Fibroblast of lung (primary cell): ENCODE measurements at regions not wholly inside any gene's neighbourhood (a gene's known extent, or its start where the extent isn't known, plus 50 kb on each side); places are given as distances from the start of the nearest gene placed in this dataset.

Source experiments
- DNase-seq, 2 donors: peaks; one replicate each; pipeline versions ENCODE4 v3.0.0 to v3.0.0-alpha.2; 2010; ENCODE audit warnings: low read depth in 2 of 2
- H2AFZ ChIP-seq: 2 replicates; pipeline ENCODE4 v1.5.1; 2012; ENCODE audit warnings: low read length, control low read depth, inconsistent platforms
- H3K27ac ChIP-seq: 2 replicates; pipeline ENCODE4 v1.5.1; 2011; ENCODE audit warnings: low read length, control low read depth; ENCODE audit not compliant: insufficient read depth
- H3K27me3 ChIP-seq: 2 replicates; pipeline ENCODE4 v1.5.1; 2011; ENCODE audit warnings: mild to moderate bottlenecking, low read length; ENCODE audit not compliant: control insufficient read depth, insufficient read depth
- H3K36me3 ChIP-seq: 2 replicates; pipeline ENCODE4 v1.5.1; 2011; ENCODE audit warnings: low read length; ENCODE audit not compliant: control insufficient read depth, insufficient read depth
- H3K4me1 ChIP-seq: 2 replicates; pipeline ENCODE4 v1.5.1; 2011; ENCODE audit warnings: low read length; ENCODE audit not compliant: control insufficient read depth, insufficient read depth; ENCODE audit errors: extremely low read depth
- H3K4me2 ChIP-seq: 2 replicates; pipeline ENCODE4 v1.5.1; 2011; ENCODE audit warnings: low read length, control low read depth; ENCODE audit not compliant: insufficient read depth; ENCODE audit errors: extremely low read depth
- H3K4me3 ChIP-seq, 4 experiments: fragments of 200-600 bp in 1 of 4; sonication (generic) in 1 of 4; replicated peaks in 1 of 4; 2 replicates each; pipeline ENCODE4 v1.5.1; 2011 to 2016; ENCODE audit warnings: low read length in 4 of 4, low read depth in 3 of 4, mild to moderate bottlenecking in 3 of 4, control low read depth in 2 of 4, inconsistent platforms in 1 of 4, mixed read lengths in 1 of 4; ENCODE audit not compliant: insufficient read depth in 1 of 4; ENCODE audit errors: control extremely low read depth in 1 of 4
- H3K79me2 ChIP-seq: 2 replicates; pipeline ENCODE4 v1.5.1; 2012; ENCODE audit warnings: mild to moderate bottlenecking, low read length, inconsistent platforms; ENCODE audit not compliant: control insufficient read depth, insufficient read depth
- H3K9ac ChIP-seq: 2 replicates; pipeline ENCODE4 v1.5.1; 2011; ENCODE audit warnings: mild to moderate bottlenecking, low read length, control low read depth; ENCODE audit not compliant: insufficient read depth
- H3K9me3 ChIP-seq: 2 replicates; pipeline ENCODE4 v1.5.1; 2012; ENCODE audit warnings: low read depth, low read length; ENCODE audit not compliant: control insufficient read depth, insufficient read depth
- H4K20me1 ChIP-seq: 2 replicates; pipeline ENCODE4 v1.5.1; 2011; ENCODE audit warnings: low read length; ENCODE audit not compliant: control insufficient read depth, insufficient read depth; ENCODE audit errors: extremely low read depth
- CTCF ChIP-seq, 2 donors: IDR thresholded peaks in 1 of 2; conservative IDR thresholded peaks in 1 of 2; 1 replicate in 1 of 2; 2 replicates in 1 of 2; pipeline ENCODE4 v1.5.1; 2011 to 2012; ENCODE audit warnings: low read length in 2 of 2, control low read depth in 1 of 2, inconsistent platforms in 1 of 2, low read depth in 1 of 2, mild to moderate bottlenecking in 1 of 2
- EZH2 ChIP-seq: IDR thresholded peaks from 2 replicates; pipeline ENCODE4 v1.5.1; 2012; ENCODE audit warnings: low read length, control low read depth, mild to moderate bottlenecking; ENCODE audit errors: missing control alignments

- peak; percentile 24 to 92 for DNase-seq
- Histone ChIP-seq H4K20me1 (no peaks in the 10 kb centered on the region), H3K4me1 (no peaks in the 10 kb centered on the region), H2AFZ (no peak overlapping the region), H3K79me2 (no peaks in the 10 kb centered on the region), H3K36me3 (no peaks in the 10 kb centered on the region), H3K4me2 (no peak overlapping the region), H3K9me3 (no peaks in the 10 kb centered on the region), H3K27ac (no peak overlapping the region), H3K27me3 (no peaks in the 10 kb centered on the region), H3K4me3 (no peak overlapping the region), H3K9ac (no peak overlapping the region)
- TF ChIP-seq EZH2 (no peak), CTCF (conservative IDR thresholded peaks at IDR 0.05 in 1 of 2, IDR thresholded peaks at IDR 0.05 in 1 of 2; ENCODE audit: low read depth in 1 of 2, low read length in 2 of 2) (no peak)
Measured at GRCh38 chr5:58085800-58086199, 374.1 kb downstream of the PLK2 start.

DNA sequence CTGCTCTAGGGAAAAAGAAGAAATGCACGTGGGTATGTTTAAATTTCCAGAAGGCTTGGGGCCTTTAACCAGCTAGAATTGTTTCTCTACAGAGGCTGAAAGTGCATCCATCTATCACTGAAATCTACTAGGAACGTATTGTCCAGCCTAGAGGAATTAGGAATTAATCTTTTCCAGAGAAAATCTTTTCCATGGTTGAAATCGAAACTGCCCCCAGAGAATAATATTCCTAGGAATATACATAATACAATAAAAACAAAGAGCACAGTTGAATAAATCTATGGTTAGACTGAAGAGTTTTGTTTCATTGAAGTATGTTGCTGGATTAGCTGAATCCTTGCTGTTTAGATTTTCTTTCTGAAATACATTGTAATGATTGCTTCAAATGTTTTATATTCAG, 378.5 kb downstream of the PLK2 start:
- Histone ChIP-seq H3K9ac (no peak overlapping the region), H2AFZ (no peak overlapping the region)
- TF ChIP-seq CTCF (conservative IDR thresholded peaks at IDR 0.05 in 1 of 2, IDR thresholded peaks at IDR 0.05 in 1 of 2; ENCODE audit: low read depth in 1 of 2, low read length in 2 of 2) (no peak), EZH2 (no peak)

DNA sequence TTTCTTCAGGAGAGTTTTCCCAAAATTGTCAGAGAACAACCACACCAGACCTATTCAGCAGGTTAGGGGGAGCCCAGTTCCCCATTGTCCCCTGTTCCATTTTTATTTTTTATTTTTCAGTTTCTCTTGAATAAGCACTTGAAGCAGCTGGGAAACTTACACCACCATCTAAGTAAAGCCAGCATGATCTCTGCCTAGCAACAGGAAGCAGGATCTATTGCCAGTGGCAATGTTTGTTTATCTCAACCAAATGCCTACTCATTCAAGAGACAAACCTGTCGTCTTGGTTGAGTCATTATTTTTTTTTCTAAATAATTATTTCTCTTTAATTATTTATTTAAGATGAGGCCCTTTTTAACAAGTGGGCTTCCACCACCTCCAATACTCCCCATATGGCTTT, 379.3 kb downstream of the PLK2 start:
- peak; percentile 30 to 52 for DNase-seq
- no peak for TF ChIP-seq CTCF (conservative IDR thresholded peaks at IDR 0.05 in 1 of 2, IDR thresholded peaks at IDR 0.05 in 1 of 2; ENCODE audit: low read depth in 1 of 2, low read length in 2 of 2)
- no peak for TF ChIP-seq EZH2
- H3K9ac ChIP-seq = no peak overlapping the region

More for the DNA sequence above, 378.5 kb downstream of the PLK2 start:
- no peaks in the 10 kb centered on the region for H3K9me3 ChIP-seq
- no peaks in the 10 kb centered on the region for H3K36me3 ChIP-seq
- H3K4me1 ChIP-seq = no peaks in the 10 kb centered on the region
- H3K27me3 ChIP-seq = no peaks in the 10 kb centered on the region
- H3K79me2 ChIP-seq = no peaks in the 10 kb centered on the region
- DNase-seq = no peak
- H4K20me1 ChIP-seq = no peaks in the 10 kb centered on the region
- no peak overlapping the region for H3K4me2 ChIP-seq
- H3K27ac ChIP-seq = no peak overlapping the region
- H3K4me3 ChIP-seq = no peak overlapping the region

More for the DNA sequence above, 379.3 kb downstream of the PLK2 start:
- Histone ChIP-seq H3K4me2 (no peak overlapping the region), H3K4me1 (no peaks in the 10 kb centered on the region), H3K27ac (no peak overlapping the region), H2AFZ (no peak overlapping the region), H3K36me3 (no peaks in the 10 kb centered on the region), H4K20me1 (no peaks in the 10 kb centered on the region), H3K9me3 (no peaks in the 10 kb centered on the region), H3K27me3 (no peaks in the 10 kb centered on the region), H3K79me2 (no peaks in the 10 kb centered on the region), H3K4me3 (no peak overlapping the region)
